ENCODE measurements at regions not wholly inside any gene's neighbourhood (a gene's known extent, or its start where the extent isn't known, plus 50 kb on each side); places are given as distances from the start of the nearest gene placed in this dataset.

DNA sequence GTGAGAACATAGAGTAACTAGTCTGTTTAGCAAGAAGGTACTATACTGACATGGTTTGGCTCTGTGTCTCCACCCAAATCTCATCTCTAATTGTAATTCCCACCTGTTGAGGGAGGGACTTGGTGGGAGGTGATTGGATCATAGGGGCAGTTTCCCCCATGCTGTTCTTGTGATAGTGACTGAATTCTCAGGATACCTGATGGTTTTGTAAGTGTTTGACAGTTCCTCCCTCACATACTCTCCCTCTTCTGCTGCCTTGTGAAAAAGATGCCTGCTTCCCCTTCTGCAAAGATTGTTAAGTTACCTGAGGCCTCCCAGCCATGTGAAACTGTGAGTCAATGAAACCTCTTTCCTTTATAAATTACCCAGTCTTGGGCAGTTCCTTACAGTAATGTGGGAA, 240.4 kb upstream of the ST8SIA4 start:
- no peak for TF ChIP-seq CTCF (conservative IDR thresholded peaks at IDR 0.05)

DNA sequence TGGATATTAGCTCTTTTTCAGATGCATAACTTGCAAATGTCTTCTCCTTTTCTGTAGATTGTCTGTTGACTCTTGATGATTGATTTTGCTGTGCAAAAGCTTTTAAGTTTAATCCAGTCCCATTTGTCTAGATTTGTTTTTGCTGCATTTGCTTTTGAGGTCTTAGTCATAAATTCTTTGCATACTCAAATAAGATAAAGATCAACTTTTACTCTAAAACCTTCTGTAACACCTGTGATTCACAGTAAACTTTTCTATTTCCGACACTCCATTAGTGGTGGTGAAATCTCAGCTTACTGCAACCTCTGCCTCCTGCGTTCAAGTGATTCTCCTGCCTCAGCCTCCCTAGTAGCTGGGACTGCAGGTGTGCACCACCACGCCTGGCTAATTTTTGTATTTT, 239.0 kb upstream of the ST8SIA4 start:
- TF ChIP-seq CTCF (conservative IDR thresholded peaks at IDR 0.05): no peak
- no peak overlapping the region for H3K27ac ChIP-seq

More for the DNA sequence above, 240.4 kb upstream of the ST8SIA4 start:
- no peak overlapping the region for H3K27ac ChIP-seq

GRCh38 chr5:101136454-101136853, 233.4 kb upstream of the ST8SIA4 start:
- no peak for TF ChIP-seq CTCF (conservative IDR thresholded peaks at IDR 0.05)
- H3K27ac ChIP-seq: no peak overlapping the region

DNA sequence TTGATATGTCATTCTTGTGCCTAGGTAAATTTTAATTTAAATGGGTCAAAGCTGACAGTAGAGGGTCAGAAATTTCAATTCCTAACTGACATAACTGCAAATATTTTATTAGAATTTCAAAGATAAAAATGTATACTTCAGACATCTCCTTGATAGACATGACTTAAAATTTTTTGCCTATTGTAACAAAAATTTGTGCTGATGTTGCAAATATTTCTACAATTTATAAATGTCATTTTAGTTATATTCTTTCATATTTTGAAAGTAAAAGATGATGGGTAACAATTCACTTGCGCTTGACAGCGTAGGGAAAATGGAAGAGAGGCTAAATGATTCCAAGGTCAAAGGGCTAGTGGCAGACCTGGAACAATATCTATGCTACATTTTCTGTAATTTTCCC, 220.3 kb upstream of the ST8SIA4 start:
- no peak for TF ChIP-seq CTCF (conservative IDR thresholded peaks at IDR 0.05)
- H3K27ac ChIP-seq: no peak overlapping the region

DNA sequence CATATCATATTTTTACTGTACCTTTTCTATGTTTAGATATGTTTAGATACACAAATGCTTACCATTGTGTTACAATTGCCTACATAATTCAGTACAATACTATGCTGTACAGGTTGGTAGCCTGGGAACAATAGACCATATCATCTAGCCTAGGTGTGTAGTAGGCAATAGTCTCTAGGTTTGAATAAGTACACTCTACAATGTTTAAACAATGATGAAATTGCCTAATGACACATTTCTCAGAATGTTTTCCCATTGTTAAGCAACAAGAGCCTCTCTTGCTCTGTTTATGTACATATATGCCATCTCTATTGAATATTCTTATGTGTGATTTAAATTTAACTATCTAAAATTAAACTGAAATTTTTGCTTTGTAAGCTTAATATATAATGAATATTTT, 209.6 kb upstream of the ST8SIA4 start:
- no peak for TF ChIP-seq CTCF (conservative IDR thresholded peaks at IDR 0.05)
- no peak overlapping the region for H3K27ac ChIP-seq

GRCh38 chr5:101103874-101104273, 200.8 kb upstream of the ST8SIA4 start:
- no peak for TF ChIP-seq CTCF (conservative IDR thresholded peaks at IDR 0.05)
- H3K27ac ChIP-seq: no peak overlapping the region

DNA sequence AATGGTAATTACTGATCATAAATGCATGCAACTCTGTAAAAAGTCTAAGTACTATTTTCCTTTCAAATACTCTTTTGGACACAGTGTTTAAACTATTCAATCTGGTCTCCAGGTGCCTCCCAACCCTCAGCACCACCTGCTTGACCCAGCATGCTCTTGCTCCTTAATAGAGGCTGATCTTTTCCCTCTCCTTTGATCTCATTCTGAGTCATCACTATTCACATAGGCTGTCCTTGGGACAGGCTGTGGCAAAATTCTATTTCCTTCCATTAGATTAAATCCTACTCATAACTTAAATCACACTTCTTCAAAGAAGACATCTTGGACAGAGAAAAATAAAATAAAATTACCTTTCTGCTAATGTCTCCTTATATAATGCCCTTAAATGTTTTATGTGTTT, 199.4 kb upstream of the ST8SIA4 start:
- H3K27ac ChIP-seq: no peak overlapping the region
- TF ChIP-seq CTCF (conservative IDR thresholded peaks at IDR 0.05): no peak

GRCh38 chr5:101091902-101092301, 188.8 kb upstream of the ST8SIA4 start:
- no peak for TF ChIP-seq CTCF (conservative IDR thresholded peaks at IDR 0.05)

More at GRCh38 chr5:101091902-101092301, 188.8 kb upstream of the ST8SIA4 start:
- no peak overlapping the region for H3K27ac ChIP-seq

Measured in VCaP (cell line).